ENCODE measurements at regions not wholly inside any gene's neighbourhood (a gene's known extent, or its start where the extent isn't known, plus 50 kb on each side); places are given as distances from the start of the nearest gene placed in this dataset.

GRCh38 chr14:81729622-81730021 is 196.0 kb upstream of the SEL1L start (continued):
- no peak for TF ChIP-seq CTCF (conservative IDR thresholded peaks at IDR 0.05; ENCODE audit: low read depth in 2 of 2)
- TF ChIP-seq EZH2 (IDR thresholded peaks at IDR 0.05; ENCODE audit: low read depth, unreplicated experiment): no peak
- no peak for TF ChIP-seq CREB1 (CRISPR knock-in tag; IDR thresholded peaks at IDR 0.05; ENCODE audit: low read depth)
- no peak for TF ChIP-seq REST (IDR thresholded peaks at IDR 0.05; ENCODE audit: unreplicated experiment)
- TF ChIP-seq EZH2phosphoT487 (IDR thresholded peaks at IDR 0.05; ENCODE audit: unreplicated experiment): no peak
- no peak for TF ChIP-seq JUNB (IDR thresholded peaks at IDR 0.05; ENCODE audit: unreplicated experiment)

GRCh38 chr14:81737938-81738337 is 204.3 kb upstream of the SEL1L start:
- Histone ChIP-seq H3K79me2 (replicated peaks; ENCODE audit: insufficient read depth) (no peaks in the 10 kb centered on the region), H3K4me2 (no peak overlapping the region), H3F3A (replicated peaks; ENCODE audit: low read depth) (no peaks in the 10 kb centered on the region), H4K20me1 (replicated peaks; ENCODE audit: insufficient read depth) (no peaks in the 10 kb centered on the region), H3K27me3 (ENCODE audit: insufficient read depth) (no peaks in the 10 kb centered on the region), H3K9me2 (ENCODE audit: insufficient read depth) (no peaks in the 10 kb centered on the region; the same call in 1 of the 2 replicates), H3K4me3 (no peak overlapping the region), H3K27ac (ENCODE audit: low read depth) (no peak overlapping the region), H3K36me3 (ENCODE audit: insufficient read depth) (no peaks in the 10 kb centered on the region), H3K4me1 (ENCODE audit: insufficient read depth) (no peaks in the 10 kb centered on the region), H2AFZ (no peak overlapping the region)
- no peaks in the 10 kb centered on the region for H3K27me3 Mint-ChIP-seq (ENCODE audit: insufficient read depth, low read depth, poor library complexity)
- H3K9me3 Mint-ChIP-seq: peaks cover 96% of the 10 kb centered on the region
- no peaks in the 10 kb centered on the region for H3K4me1 Mint-ChIP-seq
- TF ChIP-seq CTCF (conservative IDR thresholded peaks at IDR 0.05; ENCODE audit: low read depth in 2 of 2): peak in 1 of 2 experiments; percentile 37; a peak in 2 of 4 replicates
- TF ChIP-seq EZH2phosphoT487 (IDR thresholded peaks at IDR 0.05; ENCODE audit: unreplicated experiment): no peak
- no peak for TF ChIP-seq ZNF114 (CRISPR knock-in tag; IDR thresholded peaks at IDR 0.05)
- TF ChIP-seq ZNF462 (CRISPR knock-in tag; IDR thresholded peaks at IDR 0.05): no peak
- H3K4me3 Mint-ChIP-seq: no peak overlapping the region
- DNase-seq (ENCODE audit: low spot score): no peak
- ATAC-seq: no peak
- H3K36me3 Mint-ChIP-seq (ENCODE audit: low read depth): no peaks in the 10 kb centered on the region; the same call in 2 of the 3 replicates
- H3K27ac Mint-ChIP-seq: no peak overlapping the region

Measured in GM23338 (cell line).